ENCODE measurements at regions not wholly inside any gene's neighbourhood (a gene's known extent, or its start where the extent isn't known, plus 50 kb on each side); places are given as distances from the start of the nearest gene placed in this dataset.

DNA sequence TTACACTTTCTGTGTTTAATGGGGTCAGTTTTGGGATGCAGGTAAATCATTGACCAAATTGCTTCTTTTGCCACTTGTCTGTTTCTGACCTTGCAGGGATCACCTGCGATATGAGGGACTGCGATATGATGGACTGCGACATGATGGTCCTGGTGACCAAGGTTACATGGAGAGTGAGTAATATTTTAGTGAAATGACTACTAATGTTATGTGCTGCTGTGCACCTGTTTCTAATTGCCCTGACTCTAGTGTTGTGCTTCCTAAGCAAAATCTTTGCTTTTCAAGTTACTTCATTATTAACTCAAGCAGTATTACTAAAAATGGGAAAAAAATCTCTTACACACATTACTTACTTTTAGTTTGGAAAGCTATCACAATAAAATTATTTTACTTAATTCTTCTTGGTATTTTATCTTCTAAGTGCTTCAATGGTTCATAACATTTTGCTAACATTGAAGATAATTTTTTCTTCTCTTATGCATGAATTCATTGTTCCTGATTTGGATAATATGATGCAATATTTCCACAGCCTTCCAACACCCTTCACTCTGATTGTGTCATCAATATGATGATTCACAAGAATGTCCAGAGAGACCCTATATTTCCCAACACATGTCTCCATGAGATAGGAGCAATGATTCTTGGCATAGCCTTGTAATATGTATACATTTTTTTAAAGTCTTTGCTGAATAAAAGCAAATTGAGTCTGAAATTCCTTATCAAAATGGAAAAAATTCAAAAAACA lies 306.2 kb upstream of the AKR1E2 start:
- DNase-seq: no peak

DNA sequence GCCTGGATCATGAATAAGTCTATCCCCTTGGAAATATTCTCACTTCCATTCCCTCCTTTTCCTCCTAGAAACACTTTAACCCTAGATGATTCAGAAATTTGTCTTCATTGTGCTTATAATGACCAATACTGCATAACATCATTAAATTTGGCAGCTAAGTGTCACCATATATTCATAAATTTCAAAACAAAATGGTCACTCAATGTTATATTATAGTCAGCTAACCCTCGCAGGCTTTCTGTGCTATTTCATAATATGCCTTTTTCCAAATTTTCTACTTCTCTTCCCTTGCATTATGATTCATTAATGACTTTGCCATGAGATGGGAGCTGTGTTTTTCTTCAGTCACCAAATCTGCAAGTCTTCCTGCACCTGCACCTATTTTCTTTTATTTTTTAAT lies 308.3 kb upstream of the AKR1E2 start:
- no peak for DNase-seq

DNA sequence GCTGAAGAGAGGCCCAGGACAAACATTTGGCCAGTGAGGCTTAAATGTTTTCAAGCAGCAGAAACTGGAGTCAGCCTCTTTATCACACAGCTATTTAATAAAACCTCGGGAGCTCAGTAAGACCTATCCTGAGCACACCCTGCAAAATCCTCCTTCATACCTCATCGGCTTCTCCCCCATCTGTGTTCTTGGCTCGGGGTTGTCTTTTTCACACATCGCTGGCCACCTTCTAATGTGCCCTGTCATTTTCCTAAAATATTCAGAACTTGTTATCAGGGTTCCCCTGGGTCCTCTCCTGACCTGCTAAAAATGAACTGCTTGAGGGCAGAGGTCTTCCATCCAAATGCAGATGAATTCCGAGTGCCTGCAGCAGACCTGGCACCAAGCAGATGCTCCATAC lies 310.3 kb upstream of the AKR1E2 start:
- no peak for DNase-seq

DNA sequence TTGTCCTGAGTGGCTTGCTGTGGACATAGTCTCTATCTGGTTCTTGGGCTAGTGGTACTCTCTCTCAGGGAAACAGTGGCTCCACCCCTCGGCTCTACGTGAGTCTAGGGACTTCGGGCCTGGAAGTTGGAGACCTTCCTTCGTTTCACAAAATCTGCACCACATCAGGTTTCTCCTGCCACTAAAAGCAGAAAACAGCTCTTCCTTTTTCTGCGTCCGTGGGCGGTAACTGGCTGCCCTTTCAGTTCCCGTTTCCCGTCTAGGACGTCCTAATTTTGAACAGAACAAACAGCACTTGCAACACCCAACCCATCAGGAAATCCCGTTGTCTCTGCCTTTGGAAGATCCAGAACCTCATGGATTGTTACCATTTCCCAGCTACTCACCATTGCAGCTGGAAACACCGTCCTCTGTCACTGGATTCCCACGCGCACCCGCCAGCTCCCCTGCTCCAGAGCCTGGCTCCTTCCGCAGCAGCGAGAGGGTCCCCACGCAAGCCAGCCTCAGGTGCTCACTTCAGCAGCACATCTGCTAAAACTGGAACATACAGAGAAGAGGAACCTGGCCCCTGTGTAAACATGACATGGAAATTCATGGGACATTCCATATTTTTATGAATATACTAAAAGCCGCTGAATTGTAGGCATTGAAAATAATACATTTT lies 311.4 kb upstream of the AKR1E2 start:
- no peak for DNase-seq

DNA sequence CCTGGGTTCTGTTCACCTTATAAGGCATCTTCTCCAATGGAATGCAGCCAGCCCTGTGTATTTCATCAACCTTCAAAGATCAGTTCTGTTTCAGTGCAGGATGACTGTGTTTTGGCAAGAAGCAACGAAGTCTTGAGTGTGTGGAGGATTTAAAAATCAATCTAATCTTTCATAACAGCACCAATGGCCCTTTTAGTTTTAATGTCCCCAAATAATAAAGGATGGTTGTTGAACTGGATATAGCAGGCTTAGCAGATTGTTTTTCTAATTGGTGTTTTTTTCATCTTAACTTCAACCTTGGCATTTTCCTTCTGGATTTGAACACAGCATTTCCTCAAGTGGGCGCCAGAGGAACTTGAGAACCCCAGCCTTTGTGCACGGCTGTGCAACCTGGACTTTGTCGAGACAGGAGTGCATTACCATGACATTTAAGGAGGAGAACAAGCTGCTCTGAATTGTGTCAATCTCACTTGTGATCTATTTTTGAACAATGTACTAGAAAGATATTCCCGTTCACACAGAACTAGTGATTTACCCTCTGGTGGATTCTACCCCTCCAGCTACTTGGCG lies 313.3 kb upstream of the AKR1E2 start:
- no peak for DNase-seq

DNA sequence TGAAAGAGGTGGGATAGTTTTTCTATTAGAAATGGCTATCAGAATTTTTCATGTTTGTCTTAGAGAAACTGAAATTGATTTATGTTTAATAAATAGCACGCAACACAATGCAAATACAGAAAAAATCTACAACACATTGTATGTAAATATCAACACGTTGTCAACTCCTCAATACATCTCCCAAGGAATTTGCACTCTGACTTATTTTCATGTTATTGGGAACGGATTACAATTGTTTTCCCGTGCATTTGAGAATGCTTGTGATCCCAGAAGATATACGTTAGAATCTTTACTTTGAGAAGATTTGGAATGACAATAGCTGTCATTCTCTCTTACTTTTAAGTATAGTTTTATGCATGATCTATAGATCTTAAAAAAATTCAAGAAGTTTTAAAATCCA lies 313.8 kb upstream of the AKR1E2 start:
- no peak for DNase-seq

DNA sequence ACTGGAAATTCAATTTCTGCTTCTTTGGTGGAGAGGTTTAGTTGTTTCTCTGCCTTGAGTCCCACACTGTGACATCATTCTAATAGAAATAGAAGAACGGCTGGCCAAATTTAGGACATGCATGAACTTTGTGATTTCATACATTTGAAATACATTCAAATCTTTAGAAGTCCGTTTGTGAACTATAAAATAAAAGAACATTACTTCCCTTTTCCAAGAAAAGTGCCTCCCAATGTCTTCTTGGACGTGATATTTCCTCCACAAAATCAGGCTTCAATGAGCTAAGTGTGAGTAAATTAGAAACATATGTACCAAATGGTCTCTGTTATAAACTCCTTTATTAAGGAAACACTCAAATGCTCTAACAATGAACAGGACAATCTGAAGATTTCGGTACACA lies 314.5 kb upstream of the AKR1E2 start:
- DNase-seq: no peak

DNA sequence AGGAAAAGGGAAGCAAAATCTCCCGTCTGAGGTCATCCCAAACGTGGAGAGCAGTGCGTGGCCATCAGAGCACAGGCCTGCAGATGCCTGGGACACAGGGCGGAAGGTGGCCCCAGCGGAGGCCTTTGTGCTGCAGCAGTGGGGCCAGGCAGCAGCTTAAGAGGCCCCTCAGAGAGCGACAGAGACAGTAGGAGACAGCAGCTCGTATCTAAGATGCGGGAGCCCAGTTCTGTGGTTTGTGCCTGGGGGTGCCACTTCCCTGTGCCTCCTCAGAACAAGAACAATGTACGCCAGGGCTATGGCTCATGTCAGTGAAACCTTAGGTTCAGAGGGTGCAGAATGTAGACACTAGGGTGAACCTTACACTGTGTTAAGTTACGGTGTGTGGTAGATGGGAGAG lies 316.6 kb upstream of the AKR1E2 start:
- no peak for DNase-seq

DNA sequence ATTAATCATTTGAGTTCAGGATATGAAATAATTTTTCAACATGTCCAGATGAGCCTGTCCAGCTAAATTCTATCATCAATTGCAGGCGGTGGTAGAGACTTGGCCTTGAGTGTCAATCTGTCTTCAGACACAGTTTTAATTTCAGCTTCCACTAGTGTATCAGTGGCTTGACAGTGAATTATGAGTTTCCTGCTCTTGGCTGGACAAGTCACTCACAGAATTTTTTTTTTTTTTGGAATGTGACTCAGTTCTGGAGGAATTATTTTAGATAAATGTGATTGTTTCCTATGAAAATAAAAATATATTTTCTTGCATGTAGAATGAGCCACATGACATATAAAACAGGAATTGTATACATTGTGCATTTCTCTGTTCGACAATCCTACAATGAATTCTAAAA lies 319.9 kb upstream of the AKR1E2 start:
- DNase-seq: no peak

DNA sequence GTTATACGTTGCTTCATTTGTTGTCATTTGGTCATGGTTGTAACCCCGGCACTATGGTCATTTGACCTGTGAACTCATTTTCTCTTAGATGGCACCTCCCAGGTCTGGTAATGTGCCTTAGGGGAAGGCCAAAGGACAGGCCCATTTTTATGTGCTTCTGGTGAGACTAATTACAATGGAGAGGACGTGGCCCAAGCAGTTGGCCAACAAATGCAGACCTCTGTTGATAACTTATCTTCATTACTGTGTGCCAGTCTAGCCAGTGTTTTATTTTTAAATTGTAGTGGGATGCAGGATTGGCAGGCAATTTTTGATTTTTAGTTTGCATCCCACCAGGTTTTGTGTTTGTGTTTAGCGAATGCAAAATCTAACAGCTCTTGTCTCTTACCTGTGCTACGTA lies 321.5 kb upstream of the AKR1E2 start:
- no peak for DNase-seq

DNA sequence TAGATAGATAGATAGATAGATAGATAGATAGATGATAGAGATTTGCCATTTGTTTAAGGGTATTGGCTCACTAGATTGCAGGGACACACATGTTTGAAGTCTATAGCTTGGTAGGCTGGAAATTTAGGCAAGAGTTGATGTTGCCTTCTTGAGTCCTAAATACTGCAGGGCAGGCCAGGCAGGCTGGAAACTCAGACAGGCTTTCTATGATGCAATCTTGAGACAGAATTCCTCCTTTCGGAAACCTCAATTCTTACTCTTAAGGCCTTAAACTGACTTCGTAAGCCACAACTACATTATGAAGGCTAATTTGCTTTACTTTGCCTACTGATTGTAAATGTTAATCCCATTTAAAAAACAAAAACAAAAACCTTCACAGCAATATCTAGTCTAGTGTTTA lies 322.9 kb upstream of the AKR1E2 start:
- DNase-seq: no peak

DNA sequence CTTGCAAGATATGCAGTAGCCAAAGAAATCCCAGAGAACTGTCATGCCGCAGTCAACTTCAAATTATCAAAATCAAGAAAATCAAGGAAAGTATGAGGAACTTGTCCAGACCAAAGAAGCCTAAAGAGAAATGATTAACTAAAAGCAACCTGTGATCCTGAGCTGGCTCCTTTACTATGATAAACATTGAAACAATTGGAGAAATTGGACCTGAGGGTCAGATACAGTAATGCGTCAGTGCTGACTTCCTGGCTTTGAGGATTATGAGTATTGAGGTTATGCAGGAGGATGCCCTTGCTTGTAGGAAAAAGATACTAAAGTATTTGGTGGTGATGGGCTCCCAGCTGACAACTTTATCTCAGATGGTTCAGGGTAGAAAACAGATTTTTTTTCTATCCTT lies 324.7 kb upstream of the AKR1E2 start:
- DNase-seq: no peak

DNA sequence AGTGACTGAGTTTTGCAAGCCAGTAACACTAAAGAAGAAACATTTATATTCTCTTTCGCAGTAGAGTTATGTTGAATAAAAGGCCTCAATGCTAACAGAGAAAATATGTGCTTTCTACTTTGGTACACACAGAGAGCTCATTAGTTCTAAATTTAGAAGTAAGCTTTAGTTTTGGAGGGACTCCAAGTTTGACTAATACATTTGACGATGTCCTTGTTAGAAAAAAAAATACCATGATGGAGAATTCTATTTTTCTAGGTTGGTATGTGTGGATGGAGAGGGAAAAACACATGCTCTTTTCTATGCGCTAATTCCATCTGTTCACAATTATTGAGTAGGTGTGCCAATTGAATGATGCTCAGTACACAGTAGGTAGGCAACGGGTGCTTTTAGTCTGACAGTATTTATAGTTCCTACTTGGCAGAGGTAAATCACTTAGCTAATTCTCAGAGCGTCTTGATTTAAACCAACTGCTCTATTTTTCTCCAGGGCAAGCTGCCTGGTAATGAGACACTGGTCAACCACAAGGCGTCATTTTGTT lies 327.2 kb upstream of the AKR1E2 start:
- DNase-seq: no peak

DNA sequence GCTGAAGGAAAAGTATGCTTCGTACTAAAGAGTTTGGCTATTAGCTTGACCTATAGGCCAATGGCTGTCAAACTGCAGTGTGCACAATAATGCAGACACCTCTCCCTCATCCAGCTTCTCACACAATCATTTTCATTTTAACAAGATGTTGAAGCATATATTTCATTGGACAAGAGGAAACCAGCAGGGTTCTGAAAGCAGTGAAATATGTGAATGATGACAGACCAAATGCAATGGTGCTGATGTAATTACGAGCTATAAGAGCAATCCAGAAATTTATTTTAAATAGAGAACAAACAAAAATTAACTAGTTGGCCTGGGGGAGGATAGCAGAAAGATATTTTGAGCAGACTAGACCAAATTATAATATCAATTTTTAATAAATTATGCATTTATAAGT lies 331.5 kb upstream of the AKR1E2 start:
- no peak for DNase-seq

DNA sequence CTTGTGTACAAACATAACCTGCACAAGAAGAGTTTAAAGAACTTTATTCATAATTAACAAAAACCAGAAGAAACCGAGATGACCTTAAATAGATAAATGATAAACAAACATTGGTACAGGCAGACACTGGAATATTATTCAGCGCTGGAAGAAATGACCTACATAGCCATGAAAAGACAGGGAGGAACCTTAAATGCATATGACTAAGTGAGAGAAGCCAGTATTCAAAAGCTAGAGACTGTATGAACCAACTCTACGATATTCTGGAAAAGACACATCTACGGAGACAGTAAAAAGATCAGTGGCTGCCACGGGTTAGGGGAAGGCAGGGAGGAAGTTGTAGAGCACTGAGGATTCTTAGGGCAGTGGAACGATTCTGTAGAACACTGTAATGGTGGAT lies 333.8 kb upstream of the AKR1E2 start:
- DNase-seq: no peak

DNA sequence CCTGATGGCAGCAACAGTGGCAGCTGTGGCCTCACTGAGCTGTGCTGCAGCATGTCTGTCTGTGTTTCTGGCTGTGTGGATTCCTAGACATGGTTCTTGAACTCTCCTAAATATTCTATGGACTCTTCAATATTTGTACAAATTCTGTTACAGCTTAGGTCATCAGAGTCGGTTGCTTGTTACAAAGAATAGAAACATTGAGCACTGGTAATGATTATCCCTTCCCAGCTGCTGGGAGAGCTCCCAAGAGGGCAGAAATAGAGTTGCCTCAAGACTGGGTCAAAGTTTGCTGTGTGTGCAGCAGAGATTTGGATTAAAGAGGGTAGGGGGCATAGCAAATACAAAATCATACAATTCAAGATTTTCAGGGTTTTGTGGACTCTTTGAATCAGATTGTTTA lies 337.1 kb upstream of the AKR1E2 start:
- no peak for DNase-seq

DNA sequence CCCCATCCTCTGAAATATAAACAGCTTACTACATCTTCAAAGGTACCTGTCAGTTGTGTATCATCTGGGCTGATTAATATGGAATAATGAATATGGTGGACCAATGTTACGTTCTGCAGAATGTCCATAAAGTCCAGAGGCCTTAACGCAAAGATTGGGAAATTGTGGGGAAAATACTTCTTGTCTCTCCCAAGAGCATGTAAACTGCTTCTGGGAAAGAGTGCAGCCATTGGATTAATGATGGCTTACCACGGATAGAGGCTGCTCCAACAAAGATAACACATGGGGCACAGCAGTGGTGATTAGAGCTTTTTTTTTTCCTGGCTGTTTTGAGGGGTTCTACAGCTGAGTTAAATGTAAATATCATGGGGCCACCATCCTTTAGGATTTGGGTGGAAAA lies 340.4 kb upstream of the AKR1E2 start:
- no peak for DNase-seq

DNA sequence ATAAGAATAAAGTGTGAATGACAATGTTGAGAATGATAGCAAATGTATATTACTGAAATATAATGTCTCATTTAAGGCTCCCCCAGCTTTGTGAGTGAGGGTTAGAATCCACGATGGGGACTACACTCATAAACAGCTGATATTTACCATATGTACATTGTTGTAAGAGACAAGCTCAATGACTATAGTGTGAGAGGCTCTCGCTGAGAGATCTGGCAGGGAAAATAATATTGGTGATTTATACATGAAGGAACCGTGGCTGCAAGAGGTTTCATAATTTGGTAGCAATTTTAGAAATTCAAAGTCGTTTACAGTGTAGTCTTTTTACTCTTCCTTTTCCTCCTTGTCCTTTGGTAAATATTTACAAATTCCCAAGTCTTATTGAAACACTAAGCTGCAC lies 342.2 kb upstream of the AKR1E2 start:
- DNase-seq: no peak

DNA sequence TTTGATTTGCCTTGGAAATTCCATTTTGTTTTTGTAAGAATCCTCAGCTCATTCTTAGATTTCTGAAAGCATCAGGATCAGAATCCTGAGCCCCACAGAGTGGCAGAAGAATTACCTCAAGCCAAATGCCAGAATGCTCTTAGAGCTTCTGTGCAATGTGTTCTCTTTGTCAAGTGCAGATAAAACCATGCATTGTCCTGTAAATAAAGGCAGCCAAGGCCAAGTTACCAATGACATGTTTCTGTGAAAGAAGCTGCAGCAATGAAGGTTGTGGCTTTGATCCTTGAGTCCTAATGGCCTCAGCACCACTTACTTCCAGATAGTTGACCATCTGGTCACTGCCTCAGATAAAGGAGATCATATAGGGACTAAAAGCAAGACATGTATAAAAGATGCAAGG lies 343.3 kb upstream of the AKR1E2 start:
- no peak for DNase-seq

DNA sequence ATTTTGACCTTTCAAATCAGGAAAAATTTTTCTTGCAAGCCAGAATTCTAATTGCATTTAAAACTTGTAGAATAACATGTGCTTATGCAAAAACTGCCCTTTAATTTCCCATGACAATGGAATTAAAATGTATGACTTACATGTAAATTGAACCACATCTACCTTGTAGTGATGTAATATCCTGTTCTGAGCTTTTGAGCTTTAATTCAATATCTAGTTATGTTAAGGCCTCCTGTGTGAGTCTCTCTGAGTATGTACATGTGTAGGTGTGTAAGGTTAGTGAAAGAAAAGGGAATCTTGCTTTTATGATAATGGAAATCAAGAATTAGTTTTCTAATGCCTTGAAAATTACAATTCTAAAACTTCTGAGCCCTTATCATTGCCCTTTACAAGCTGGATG lies 344.8 kb upstream of the AKR1E2 start:
- no peak for DNase-seq

DNA sequence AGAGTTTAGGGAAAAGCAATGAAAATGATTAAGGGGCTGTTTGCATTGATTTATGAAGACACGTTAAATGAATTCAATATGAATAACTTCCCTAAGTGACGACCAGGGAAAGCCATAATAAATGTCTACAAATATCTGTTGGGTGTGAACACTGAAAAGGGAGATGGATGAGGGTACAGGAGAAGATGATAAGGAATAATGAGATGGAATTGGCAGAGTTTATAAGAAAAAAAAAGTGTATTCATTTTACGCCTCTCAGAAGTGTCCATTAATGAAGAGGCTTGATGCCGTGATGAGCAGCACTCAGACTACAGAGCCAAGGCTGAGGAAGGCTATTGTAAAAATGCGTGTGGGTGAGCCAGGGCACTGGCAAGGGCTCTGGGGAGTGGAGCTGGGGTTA lies 346.7 kb upstream of the AKR1E2 start:
- DNase-seq: no peak

DNA sequence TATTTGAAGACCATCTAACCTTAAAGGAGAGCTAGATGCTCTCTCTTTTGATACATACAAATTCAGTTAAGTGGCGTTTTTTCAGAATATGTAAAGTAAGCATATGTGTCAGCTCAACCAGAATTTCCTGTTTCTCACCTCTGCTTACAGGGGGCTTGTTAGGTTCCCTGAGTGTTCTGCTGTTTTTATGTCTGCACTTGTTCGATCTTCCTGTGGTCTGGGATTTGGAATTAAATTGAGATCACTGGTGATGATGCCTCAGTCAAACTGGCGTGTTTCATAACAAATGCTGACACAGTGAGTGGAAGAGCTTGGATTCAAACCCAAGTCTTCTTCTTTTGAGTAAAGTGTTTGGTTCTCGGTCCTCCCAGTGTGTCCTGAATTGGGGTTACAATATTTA lies 348.3 kb upstream of the AKR1E2 start:
- no peak for DNase-seq

DNA sequence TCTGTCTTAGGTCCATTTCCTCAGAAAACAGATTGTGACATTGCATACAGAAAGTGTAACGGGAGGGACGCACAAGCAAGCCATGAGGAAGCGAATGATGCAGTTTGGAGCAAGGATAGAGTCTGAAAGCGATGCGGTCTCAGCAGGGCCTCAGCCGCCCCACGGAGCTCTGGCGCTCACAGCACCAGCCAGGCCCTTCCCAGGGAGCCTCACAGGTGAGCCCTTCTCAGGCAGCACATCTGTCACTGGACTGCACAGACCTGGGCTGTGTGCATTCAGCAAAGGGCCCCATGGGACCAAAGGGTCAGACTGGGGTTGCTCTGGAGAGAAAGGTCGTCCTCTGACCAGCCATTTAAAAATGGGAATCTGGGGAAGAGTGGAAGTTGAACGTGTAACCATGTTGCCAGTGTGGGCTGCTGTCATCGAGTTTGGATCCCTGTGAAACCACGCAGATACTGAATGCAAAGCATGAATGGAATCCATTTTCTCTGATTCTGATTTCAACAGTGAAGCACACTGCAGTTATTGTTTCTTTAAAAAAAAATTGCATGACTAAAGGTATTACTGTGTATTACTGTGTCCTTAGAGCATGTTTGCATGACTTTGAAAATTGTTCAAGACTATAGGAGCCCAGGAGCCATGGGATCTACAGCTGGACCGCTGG lies 350.0 kb upstream of the AKR1E2 start:
- no peak for DNase-seq

DNA sequence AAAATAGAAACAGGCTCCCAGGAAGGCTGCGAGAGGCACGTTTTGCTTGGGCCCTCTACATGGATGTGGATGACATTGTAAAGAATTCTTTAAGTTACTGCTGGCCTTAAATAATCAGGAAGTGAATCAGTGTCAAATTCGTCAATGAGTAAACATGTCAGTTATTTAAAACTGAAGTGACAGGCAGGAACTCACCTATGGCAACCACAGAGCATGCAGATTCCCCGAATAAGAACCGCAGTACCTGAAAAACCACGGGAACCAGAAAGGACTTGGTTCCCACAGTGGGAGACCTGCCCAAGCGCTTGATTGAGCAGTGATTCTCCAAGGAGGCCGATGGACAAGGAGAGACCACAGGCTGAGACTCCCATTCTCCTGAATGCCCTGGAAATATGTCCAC lies 351.2 kb upstream of the AKR1E2 start:
- DNase-seq: no peak

All from activated CD4-positive, alpha-beta T cell treated with anti-CD3 and anti-CD28 coated beads for 1 hour (primary cell).